PFSK-1 (cell line): ENCODE measurements at regions not wholly inside any gene's neighbourhood (a gene's known extent, or its start where the extent isn't known, plus 50 kb on each side); places are given as distances from the start of the nearest gene placed in this dataset.

Experiments
- REST ChIP-seq, 2 experiments: IDR thresholded peaks; 2 replicates each; pipeline versions ENCODE4 v1.6.1 to v1.8.0; 2011 to 2012; ENCODE audit warnings: low read depth in 2 of 2, low read length in 2 of 2, control low read depth in 1 of 2, inconsistent platforms in 1 of 2, mild to moderate bottlenecking in 1 of 2, moderate library complexity in 1 of 2; ENCODE audit not compliant: insufficient read depth in 1 of 2
- TAF1 ChIP-seq: IDR thresholded peaks from 2 replicates; pipeline ENCODE4 v1.6.1; 2012; ENCODE audit warnings: low read length, control low read depth, borderline replicate concordance; ENCODE audit not compliant: insufficient read depth

DNA sequence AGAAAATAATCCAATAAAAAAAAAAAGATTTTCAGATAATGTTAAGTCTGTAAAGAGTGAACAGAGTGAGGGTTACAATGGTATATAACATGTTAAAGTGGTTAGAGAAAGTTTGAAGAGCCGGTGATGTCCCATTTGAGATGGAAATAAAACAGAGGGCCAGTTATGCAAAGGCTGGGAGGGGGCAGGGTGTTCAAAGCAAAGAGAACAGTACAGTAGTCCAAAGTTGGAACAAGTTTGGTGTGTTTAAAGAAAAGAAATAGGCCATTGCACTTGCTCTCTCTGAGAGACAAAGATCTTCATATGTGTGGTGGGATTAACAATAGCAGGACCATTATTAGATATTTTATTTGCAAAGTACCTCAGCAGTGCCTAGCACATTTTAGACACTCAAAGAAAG, 179.5 kb upstream of the PKN2 start:
- TF ChIP-seq TAF1 = no peak
- no peak for TF ChIP-seq REST (IDR thresholded peaks at IDR 0.05; ENCODE audit: insufficient read depth in 1 of 2, low read depth in 2 of 2, low read length in 2 of 2)
